Endothelial cell of hepatic sinusoid (primary cell): ENCODE measurements at regions not wholly inside any gene's neighbourhood (a gene's known extent, or its start where the extent isn't known, plus 50 kb on each side); places are given as distances from the start of the nearest gene placed in this dataset.

ENCODE experiments used
- in situ Hi-C: cut with HindIII; loops from 2 replicates; pipeline ENCODE4 v1.10.0; 2017; ENCODE audit warnings: low sequenced_read_pairs

DNA sequence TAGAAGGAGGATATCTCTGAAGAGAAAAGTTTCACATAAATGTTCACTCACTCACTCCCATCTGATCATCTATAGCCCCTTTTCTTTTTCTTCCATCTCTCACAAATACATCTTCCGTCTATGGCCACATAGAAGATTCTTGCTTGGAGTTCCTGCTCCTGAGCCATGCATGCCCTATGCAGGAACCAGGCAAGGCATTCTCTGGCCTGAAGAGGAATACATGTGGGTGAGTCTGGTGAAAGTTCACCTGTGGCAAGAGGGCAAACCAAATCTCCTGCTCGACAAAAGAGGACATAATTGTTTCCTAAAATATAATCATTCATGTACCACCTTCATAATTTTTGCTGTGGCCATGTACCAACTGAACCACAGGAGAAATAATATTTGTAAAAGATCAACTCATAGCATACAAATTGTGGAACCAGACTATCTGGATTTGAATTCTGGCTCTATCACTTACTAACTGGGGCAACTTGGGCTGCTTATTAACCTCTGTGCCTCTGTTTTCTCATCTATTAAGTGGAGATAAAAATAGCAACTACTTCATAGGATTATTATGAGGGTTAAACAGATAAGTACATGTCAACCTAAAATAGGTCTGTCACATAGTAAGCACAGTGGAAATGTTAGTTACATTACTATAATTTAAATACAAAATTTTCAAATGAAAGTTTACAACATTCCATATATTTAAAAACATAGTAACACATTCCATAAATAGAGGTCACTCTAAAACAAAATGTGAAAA lies 121.2 kb upstream of the NFIB start:
- in situ Hi-C loops, result loop anchor here (5.0 to 25.0 kb wide), 2 partner anchors 63 to 998 kb away; no protein-coding TSS in a partner anchor

- in situ Hi-C loops, result loop anchor here (5.0 to 25.0 kb wide), 2 partner anchors 62 to 997 kb away; no protein-coding TSS in a partner anchor
Observed at GRCh38 chr9:14434158-14434504, 120.2 kb upstream of the NFIB start.

GRCh38 chr9:14433351-14434157 lies 119.6 kb upstream of the NFIB start:
- in situ Hi-C loops, result loop anchor here (5.0 to 25.0 kb wide), 2 partner anchors 61 to 996 kb away; no protein-coding TSS in a partner anchor

DNA sequence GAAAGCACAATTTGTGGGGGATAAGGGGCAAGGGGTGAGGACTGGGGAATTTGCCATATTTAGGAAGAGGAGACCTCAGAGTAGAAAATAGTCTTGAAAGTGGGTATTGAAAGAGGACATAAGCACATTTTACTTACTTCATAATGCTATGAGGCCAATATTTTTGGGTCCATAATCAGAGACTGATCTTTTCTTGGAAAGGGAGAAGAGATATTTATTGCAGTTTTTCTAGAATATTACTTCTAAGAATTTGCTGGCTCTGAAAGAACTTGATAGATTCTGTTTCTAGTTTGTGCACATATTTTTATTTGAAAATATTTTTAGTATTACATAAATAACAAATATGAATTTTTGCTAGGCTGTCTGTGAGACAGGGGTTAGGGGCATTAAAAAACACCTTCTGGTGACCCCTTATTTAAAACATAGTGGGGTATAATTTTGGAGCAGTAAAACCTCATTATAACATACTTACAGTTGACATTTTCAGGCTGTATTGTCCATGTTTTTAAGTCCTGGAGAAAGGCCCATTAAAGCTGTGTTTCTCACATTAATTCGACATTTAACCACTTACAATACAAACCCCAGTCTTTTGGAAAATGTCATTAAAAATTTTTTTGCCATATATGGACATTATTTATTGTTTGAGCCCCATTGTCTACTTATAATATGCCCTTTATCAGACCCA lies 118.9 kb upstream of the NFIB start:
- in situ Hi-C loops, result loop anchor here (5.0 to 25.0 kb wide), 2 partner anchors 61 to 996 kb away; no protein-coding TSS in a partner anchor

- in situ Hi-C loops, result loop anchor here (25.0 kb wide), 1 partner anchor 992 kb away; no protein-coding TSS in a partner anchor
Observed at GRCh38 chr9:14428781-14429230, 114.9 kb upstream of the NFIB start.

DNA sequence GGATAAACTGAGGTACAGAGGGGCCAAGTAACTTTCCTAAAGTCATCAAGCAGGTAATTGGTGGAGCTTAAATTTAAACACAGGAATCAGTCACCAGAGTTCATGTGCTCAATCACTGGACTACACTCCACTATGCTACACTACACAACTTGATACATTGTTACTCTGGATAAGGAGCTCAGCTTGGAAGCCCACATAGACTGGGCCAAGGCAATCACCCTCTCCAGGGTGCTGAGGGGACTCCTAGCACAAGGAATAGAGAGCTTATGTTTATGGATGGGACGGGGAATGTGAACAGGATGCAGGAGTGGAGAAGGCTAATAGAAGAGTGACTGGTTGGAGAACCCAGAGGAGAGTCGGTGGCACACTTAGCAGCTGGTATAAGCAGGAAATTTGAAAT lies 113.5 kb upstream of the NFIB start:
- in situ Hi-C loops, result loop anchor here (25.0 kb wide), 1 partner anchor 990 kb away; no protein-coding TSS in a partner anchor

DNA sequence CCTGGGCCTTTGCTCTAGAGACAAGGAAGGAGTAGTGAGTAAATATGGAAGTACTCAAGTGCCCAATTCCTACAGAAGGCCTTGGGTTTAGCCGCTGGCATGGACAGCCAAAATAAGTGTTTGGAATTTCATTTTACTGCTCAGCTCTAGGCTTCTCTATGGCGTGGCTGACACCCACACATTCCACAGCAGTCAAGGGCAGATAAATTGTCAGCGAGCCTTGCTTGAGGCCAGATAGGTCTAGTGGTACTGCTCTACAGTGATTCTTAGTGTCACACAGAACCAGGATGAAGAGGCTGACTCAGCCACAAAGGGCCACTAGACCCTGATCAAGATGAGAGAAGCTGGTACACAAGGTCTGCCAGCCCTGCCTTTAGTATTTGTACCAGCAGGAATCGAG lies 111.0 kb upstream of the NFIB start:
- in situ Hi-C loops, result loop anchor here (25.0 kb wide), 1 partner anchor 988 kb away; no protein-coding TSS in a partner anchor

DNA sequence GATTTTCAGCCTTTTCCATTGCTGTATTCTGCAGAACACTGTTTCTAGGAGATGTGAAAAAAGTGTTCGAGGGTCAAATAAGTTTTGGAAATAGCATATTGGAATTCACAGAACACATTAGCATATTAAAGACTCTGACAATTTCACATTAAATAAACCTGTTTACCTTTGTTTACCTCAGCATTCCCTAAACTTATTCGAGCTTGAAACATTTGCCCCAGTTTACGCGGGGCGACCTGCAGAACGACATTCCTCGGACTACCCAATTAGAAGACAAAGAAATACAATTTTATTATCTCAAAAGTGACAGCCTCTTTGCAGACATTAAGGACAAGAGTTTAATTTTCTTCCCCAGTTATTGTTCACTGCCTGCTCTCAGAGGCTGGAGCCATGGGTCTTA lies 110.3 kb upstream of the NFIB start:
- in situ Hi-C loops, result no loop called here

GRCh38 chr9:14423815-14424261 lies 109.9 kb upstream of the NFIB start:
- in situ Hi-C loops, result no loop called here

DNA sequence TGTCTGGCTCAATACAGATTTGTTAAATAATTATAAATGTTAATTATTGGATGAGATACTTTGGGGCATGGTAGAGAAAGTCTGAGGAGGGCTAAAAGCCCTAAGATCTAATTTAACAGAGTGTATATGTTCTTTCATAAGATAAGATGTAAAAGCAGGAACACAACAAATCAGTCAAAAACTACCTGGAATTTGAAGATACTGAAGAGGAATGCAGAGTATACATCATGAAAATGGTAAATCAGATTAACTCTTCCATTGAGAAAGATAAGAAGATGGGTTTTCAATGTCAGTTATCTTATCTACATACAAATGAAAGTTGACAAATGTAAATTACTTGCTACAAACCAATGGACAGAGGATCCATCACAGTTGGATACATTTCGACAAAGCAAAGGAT lies 107.3 kb upstream of the NFIB start:
- in situ Hi-C loops, result no loop called here

DNA sequence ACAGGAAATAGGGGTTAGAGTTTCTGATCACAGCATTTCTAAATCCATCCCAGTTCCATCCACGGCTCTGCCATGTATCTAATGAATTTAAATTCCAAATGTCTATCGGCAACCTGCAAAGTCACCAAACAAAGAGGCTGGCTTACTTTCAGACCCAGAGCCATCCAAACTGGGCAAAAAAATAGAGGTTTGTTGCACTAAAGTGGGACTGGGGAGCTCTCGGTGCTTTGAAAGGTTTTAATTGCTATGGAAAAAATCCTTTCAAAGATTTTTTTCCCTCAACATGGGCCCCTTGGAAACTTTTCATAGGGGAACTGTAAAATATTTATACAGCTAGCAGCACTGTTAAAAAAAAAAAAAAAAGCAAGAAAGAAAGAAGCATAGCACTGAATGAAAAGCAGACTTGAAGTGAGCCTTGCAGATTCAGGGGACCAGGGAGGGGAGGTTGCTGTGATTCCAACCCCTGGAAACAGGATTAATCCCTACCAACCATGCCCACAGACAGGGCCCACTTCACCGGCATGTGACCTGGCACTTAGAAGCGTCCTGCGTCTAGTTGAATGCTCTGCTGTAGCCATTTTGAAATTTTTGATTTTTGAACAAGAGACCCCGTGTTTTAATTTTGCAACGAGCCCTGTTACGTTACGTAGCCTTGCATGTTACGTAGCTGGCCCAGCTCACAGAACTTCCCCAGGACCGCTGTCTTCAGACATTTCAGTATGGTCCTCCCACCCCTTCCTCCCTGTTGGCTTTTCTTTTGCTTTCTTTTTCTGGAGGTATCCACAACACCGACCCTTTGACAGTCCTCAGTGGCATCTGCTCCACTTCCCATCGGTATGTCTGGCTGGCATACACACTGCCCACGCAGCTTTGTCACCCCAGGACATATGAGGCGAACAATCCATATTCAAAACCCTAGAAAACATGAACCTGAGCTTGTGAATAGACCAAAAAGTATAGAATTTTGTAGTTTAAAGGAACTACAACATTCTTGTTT lies 105.3 kb upstream of the NFIB start:
- in situ Hi-C loops, result no loop called here

DNA sequence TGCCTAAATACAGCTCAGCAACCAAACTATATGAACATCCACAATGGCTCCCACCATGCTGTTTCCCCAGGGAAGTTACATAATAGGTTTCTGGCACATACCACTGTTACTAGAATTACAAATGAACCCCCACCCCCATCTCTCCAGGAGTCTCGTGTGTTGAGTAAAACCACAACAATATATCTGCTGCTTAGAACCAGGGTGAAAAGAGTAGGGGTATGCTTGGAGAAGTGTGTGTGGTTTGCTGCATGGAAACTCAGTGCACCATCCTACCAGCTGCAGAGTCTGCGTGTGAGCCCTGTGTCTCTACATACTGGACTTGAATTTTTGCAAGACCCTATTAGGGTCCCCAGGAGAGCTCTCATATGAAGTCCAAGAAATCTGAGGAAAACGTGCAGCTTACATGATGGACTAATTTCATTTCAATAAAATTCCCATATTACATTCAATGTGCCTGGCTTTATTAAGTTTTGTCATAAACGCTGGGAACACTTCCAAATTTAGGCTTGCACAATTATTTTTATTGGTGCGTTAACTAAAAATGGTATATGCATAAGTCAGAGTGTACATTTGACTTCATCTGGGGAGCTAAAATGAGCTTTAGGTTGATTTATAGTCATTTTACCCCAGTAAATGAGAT lies 104.5 kb upstream of the NFIB start:
- in situ Hi-C loops, result no loop called here

GRCh38 chr9:14417237-14417636 lies 103.3 kb upstream of the NFIB start:
- in situ Hi-C loops, result no loop called here

DNA sequence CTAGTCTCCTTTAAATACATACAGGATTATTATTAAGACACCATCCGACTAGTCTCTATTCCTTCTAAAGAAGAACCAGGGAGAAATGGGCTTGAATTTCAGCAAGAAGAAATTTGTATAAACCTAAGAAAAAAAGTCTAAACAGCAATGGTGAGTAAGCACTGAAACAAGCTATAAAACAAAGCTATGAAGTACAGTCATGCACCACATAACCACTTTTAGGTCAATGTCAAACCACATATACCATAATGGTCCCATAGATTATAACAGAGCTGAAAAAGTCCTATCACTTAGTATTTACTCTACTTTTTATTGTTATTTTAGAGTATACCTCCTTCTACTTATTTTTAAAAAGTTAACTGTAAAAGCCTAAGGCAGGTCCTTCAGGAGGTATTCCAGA lies 102.0 kb upstream of the NFIB start:
- in situ Hi-C loops, result no loop called here

- in situ Hi-C loops, result no loop called here
Observed at GRCh38 chr9:14413812-14414211, 99.9 kb upstream of the NFIB start.

- in situ Hi-C loops, result no loop called here
Observed at GRCh38 chr9:14412775-14413174, 98.8 kb upstream of the NFIB start.

DNA sequence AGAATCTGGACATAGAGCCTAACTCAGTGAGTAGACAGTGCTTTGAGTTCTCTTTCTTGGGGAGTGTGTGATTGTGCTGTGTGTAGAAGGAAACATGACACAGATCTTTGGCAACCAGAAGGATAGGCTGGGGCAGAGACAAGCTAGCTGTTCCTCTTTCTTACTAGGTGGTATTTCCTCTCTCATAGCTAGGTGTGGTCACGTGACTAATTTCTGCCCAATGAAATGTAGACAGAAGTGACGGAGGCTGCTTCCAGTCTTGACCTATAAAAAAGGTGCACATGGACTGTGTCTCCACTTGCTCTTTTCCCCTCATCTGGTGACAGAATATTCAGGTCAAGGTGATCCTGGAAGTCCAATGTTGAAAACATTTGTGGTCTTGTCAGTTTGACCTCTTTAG lies 92.5 kb upstream of the NFIB start:
- in situ Hi-C loops, result no loop called here

DNA sequence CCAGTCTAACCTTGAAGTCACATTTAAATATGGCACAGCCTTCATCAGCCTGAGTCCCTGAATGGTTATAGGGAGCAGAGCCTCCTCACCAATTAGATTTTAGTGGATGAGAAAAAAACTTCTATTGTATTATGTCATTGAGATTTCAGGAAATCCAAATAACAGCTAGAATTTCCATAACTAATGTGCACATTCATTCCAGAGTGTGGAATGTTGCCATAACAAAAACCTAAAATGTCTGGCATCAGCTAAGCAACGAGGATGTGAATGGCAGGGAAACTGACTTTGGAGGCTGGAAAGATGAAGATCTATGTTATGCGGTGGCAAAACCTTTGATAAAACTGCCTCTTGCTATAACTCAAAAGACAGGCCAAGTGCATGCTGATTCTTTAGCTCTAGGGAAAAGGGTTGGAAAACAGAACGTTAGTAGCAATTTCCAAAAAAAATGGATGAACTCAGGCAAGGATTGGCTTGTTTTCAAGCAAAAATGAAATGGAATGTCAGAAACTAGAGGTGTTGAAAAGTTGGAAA lies 91.3 kb upstream of the NFIB start:
- in situ Hi-C loops, result no loop called here

GRCh38 chr9:14403081-14403480 lies 89.1 kb upstream of the NFIB start:
- in situ Hi-C loops, result no loop called here
